SKM-1 treated with dmso at 0.1 percent for 144 hours (cell line): ENCODE measurements at regions not wholly inside any gene's neighbourhood (a gene's known extent, or its start where the extent isn't known, plus 50 kb on each side); places are given as distances from the start of the nearest gene placed in this dataset.

Source experiments
- DNase-seq: peaks from one replicate; lab custom pipeline; 2025; ENCODE audit not compliant: unreplicated experiment; lab: John Stamatoyannopoulos, UW

DNA sequence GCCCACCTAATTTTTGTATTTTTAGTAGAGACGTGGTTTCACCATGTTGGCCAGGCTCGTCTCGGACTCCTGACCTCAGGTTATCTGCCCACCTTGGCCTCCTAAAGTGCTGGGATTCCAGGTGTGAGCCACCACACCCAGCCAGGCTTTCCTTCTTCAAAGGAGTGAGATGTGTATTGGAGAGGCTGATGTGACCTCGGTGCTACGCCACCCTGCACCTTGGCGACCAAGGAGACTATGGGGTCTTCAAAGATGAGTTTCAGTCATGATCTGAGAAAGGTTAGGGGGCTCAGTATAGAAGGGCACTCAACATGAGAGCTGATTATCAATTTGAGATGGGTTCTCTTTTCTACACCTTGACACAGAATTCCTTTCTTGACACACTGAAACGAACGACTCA is 284.2 kb upstream of the WWC1 start:
- DNase-seq = no peak

DNA sequence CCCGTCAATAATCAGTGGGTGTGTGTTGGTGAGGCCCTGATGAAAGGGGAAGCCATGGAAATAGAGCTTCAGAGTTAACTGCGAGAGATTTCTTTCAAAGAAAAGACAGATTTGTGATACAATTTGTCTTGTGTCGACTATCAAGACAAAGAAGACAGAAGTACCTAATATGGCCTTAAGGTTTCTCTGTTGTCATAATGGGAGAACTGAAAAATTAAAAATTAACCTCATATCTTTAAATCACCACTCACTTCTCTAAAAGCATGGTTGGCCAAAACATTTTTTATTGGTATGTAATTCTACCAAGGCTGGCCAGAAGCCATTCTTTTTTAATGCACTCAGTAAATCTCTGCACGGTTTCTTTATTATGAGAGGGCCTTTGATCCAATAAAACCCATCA is 282.9 kb upstream of the WWC1 start:
- no peak for DNase-seq

DNA sequence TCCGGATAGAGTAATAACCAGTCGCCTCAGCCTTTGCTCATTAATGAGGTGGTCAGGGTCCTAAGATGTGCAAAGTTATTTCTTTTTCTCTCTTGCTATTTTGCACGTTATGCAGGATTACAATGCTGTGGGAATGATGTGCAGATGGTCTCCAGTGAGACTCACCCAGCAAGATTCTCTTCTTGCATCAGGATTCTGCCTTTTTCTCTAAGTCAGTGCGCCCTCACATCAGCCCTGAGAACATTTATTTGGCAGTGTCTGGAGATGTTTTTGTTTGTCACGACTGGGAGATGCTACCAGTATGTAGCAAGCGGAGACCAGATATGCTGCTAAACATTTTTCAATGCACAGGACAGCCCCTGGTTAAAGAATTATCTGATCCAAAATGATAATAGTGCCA is 280.3 kb upstream of the WWC1 start:
- DNase-seq = no peak

DNA sequence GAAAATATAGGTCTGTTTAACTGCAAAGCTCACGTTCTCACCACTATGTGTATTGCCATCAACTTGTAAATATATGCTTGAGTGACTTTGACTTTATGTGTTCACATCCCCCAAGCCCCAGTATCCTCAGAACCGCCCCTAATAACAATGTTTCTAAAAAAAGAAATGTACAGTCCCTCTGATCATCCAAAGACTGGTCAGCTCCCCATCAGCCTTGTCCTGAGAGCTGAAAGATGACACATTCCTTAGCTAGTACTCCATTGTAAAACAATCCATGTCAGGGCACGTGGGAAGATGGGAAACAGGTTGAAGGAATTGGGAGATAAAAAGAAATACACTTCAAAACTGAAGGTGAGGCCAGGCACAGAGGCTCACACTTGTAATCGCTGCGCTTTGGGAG is 279.4 kb upstream of the WWC1 start:
- DNase-seq = no peak

DNA sequence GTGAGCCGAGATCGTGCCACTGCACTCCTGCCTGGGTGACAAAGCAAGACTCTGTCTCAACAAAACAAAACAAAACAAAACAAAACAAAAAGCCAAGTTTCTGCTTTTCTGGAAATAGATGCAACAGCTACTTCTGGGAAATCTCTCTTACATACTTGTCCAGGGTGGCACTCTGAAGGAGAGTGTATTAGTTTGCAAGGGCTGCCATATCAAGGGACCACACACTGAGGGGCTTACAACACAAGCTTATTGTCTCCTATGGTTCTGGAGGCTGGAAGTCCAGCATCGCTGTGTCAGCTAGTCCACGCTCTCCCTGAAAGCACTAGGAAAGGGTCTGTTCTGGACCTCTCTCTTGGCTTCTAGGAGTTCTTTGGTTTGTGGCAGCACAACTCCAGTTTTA is 277.9 kb upstream of the WWC1 start:
- DNase-seq = no peak

DNA sequence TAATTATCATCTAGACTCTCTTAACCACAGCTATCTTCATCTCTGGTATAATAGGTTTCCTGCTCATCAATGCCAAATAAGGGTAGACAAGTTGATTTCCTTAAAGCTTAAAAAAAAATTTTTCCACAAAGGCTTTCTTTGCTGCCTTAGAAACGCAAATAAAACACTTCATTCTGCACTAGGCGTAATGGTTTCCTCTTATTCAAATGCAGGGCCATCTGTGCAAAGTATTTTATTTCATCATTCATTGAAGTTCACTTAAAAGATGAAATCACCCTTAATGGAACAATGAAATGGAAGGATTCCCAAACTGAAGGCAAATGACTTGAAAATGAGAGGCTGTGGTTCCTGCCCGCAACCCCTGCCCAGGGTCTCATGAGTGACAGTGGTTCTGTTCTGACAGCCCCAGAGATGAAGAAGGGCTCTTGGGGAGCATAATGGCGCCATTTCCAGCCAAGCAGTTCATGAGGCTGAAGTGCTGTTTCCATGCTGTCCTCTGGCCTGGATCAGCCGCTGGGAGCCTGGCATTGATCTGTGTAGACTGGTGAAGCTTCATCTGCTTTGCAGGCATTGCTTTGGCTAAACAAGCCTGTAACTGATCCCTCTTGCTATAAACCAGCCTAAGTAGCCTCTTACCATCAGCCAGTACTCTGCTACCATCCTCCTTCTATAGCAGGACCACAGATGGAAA is 276.9 kb upstream of the WWC1 start:
- no peak for DNase-seq

DNA sequence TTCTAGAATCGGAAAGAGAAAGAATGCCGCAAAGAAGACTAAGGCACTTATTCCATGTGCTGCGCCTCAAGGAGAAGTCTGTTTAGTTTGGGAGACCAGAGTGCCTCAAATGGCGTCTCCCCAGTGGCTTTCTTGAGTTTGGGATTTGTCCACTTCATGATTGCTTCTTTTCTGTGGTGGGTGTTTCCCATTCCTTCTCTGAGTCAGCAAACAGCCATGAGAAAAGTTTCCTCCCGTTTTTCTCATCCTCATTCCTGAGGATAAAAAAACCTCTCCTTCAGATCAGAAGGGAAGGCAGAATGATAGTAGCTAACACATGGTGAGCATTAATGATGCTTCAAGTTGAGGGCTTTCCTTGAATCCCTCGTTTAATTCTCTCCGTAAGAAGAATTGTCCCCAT is 275.9 kb upstream of the WWC1 start:
- DNase-seq = no peak

DNA sequence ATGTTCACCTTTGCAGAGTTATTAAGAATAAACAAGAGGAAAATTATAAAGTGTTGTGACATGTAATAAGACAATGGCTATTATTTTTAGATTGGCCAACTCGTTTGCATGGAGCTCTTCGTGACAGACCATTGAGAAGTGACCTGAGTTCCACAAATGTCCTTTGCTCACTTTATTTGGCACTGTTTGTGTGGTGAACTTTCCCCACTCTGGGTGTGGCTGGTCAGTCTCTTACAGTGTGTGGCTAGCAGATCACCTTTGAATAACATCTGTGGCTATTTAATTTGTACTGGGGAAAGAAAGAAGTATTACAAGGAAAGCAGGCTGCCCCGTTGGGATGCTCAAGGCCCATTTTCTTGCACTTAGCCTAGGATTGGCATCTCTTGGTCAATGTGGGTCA is 274.1 kb upstream of the WWC1 start:
- DNase-seq = no peak

DNA sequence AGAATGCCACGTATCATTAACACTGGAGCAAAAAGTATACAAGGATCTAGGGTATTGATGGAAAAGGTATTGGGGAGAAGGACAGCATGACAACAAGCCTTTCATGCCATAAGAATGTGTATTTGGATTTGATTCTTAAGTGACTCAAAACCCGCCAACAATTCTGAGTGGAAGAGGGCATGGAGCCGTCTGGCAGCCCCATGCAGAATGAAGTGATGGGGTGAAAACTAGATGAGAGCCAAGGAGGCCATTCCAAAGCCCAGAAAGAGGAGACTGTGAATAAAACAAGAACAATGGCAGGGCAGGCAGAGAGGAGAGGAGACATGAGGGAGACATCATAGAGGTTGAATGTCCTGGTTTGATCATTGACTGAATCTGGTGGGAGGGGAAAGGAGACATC is 272.3 kb upstream of the WWC1 start:
- DNase-seq = no peak

DNA sequence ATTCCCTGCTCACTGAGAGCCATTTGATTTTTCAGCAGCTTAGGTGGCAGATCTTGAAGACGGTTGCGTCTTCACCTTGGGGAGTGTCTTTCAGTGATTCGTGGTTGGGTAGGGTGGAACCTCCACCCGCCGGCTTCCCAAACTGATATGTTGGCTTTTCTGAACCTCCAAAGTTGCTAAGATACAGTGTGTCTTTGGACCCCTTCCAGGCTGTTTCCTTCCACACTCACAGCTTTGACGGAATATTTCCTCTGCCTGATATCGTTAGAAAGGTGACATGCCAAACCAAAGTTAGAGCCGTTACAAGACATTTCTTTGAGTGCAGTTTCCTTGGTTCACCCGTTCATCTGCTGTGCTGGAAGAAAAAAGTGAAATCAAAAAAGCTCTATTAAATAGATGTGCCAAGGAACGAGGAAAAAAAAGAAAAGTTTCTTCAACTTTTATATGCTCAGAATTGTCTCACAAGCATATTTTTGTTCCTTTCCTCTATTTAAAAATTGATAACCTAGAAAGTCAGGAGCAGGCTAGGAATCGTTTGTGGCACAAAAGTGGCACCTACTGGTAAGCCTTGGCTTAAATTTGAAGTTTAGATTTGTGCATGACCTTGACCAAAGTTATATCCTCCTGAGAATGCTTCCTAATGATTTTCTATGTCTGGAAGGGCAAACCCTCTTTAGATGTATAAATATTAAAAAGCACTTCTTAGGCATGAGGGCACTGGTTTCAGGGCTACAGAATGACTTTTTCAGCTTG is 270.7 kb upstream of the WWC1 start:
- no peak for DNase-seq

DNA sequence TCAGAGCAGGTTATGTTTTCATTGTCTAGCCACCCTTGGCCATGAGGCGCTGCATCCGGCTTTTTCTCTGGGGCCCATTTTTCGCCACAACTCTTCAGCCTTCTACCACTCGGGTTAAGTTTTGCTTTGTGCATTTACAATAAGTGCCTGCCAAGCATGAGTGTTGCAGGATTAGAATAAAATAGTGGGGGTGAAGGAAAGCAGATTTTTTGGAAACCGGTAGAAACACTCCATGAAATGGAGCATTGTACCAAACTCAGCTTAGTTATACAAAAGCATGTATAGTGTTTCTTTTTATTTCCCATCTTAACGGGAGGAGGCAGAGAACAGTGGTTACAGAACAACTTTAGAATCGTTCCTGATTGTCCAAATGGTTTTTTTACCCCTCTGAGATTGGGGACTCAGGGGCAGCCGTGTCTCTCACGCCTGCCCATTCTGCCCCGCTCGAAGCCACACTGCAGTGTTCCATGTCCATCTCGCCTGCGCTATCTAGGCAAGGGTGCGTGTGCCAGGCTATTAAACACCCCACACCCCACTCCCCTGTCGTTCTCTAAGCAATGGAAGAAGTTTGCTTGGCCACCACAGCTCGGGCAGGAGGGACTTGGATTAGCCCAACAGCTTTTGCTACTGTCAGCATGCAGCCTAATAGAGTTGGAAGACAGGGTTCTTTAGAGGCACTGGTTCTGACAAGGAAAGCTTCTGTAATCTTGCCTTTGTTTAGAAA is 268.8 kb upstream of the WWC1 start:
- no peak for DNase-seq

DNA sequence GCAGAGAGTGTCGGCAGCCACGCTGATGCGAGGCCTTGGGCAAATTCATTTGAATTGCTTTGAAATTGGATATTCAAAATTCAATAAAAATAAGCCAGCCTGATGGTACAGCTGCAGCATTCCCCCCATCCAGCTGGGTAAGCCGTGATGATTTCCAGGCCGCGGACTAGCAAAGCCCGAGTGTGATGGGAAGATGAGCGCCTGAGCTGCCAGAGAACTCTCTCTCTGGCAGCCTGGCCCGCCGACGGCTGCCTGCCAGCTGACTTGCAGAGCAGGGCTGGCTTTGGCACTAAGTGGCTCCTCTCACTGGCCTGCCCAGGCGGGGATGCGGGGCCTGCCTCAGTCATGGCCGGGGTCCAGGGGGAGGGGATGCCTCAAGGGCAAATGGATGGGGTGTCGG is 268.3 kb upstream of the WWC1 start:
- DNase-seq = no peak

DNA sequence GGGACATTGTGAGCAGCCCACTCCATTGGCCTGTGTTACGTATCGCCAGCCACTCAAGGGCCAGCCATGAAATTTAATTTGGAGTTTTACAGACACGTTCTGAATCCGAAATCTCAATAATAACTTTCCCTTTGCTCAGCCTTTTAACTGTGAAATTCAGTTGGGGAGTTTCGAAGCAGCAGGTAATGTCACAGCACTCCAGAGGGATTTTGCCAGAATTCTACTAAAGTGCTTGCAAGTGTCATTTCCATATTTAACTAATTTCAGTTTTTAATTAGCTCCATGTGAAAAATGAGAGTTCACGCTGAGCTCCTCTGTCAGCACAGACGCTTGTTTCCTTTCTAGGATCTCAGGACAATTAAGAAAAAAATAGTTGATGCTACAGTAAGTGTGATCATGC is 267.1 kb upstream of the WWC1 start:
- DNase-seq = no peak

DNA sequence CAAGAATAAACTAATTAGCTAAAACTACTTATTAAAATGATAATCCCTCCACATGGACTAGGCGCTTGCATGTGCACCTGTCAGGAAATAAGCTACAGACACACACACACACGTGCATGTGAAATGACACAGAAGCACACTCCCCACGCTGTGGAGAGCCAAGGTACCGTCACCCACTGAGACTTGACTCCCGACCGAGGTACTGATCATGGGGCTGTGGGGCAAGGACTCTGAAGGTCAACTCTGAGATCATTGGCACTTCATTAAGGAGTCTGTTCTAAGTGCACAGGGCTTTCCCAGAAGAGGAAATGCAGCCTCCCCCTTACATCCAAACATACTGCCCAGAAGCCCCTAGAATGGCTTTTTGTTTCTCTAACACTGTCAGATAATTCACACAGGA is 264.4 kb upstream of the WWC1 start:
- no peak for DNase-seq

DNA sequence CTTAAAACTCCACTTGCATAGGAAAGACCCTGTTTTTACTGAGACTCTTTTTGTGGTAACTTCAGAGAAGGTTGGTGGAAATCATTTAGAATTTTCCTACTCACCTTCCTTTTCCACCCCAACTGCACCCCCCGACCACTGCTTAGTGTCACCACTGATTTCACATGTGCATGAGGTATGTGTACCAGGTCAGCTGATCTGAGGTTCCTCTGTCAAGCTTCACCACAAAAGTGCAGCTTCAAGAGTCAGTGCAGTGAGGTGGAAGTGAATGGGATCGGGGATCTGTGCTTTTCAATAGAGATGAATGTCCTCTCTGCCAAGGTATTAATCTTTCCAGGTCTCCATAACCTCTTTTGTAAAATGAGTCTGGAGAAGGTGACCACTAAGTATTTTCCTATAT is 260.5 kb upstream of the WWC1 start:
- DNase-seq = no peak

DNA sequence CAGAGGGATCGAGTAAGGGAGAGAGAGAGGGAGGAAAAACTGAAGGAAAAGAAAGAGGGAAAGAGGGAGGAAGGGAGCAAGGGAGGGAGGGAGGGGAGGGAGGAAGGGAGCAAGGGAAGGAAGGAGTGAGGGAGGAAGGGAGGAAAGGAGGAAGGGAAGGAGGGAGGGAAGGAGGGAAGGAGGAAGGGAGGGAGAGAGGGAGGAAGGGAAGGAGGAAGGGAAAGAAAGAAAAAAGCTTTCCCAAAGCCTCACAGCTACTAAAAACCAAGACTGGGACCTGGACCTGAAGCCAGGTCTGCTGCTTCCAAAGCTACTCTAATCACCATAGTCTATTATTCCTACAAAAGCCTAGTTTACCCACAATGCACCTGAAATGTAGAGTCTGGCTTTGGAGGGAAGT is 259.8 kb upstream of the WWC1 start:
- no peak for DNase-seq

DNA sequence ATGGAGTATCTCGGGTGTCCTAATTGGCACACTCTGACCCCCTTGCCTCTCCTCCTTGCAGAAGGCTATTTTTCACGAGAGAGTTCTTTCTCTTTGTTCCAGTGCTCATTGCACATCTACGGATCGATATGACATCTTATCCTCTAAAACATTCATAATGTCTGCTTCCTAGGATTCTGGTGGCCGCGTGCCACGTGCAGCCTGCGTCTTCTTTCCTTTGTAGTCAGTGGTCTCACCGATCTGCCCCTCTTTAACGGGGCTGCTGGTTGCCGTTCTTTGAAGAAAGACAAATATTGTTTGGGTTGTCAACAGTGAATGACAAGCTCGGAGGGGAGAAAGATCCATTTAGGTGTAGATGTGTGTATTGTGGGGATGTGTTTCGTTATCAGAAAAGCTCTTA is 252.4 kb upstream of the WWC1 start:
- no peak for DNase-seq

DNA sequence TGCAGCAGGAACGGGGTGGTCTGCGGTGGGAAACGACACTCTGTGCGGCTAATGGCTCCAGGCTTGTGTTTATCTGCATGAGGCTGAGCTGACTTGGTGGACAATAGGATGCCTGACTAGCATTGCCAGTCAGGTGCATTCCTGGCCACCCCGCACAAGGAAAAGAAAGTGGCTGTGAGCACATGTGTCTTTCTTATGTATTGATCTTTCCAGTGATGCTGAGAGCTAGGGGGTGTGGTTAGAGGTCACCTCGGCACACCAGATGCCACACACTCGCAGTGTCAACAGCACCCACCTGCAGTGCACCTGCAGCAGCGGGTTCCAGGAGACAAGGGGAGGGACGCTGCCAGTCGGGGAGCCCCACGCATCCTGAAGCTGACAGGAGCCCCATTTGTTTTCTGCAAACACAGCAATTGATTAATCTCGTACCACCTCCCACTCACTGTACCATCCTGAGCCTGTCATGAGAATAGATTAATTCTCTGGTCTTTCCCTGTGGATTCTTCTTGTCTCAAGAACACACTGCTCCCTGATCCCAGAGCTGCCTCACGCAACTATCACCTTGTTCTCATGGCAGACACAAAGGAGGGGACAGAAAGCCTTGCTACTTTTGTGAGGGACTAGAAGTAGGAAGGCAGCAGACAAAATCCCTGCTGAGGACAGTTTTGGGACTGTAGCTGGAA is 251.7 kb upstream of the WWC1 start:
- no peak for DNase-seq

DNA sequence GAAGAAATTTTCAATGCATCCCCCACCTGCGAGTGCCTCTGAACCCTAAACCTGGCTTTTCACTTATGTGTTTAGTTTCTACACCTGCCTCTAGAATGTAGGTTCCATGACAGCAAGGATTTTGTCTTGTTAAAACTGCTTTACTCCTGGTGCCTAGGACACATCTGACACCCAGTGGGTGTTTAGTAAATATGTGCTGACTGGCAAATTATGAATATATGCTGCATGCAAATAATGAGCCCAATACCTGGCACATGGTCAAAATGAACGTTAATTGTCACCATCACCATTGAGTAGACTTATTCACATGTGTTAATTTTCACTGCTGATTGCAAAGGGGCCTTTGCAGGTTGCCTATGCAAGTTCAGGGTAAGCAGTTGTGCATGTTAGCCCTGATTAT is 249.9 kb upstream of the WWC1 start:
- no peak for DNase-seq

DNA sequence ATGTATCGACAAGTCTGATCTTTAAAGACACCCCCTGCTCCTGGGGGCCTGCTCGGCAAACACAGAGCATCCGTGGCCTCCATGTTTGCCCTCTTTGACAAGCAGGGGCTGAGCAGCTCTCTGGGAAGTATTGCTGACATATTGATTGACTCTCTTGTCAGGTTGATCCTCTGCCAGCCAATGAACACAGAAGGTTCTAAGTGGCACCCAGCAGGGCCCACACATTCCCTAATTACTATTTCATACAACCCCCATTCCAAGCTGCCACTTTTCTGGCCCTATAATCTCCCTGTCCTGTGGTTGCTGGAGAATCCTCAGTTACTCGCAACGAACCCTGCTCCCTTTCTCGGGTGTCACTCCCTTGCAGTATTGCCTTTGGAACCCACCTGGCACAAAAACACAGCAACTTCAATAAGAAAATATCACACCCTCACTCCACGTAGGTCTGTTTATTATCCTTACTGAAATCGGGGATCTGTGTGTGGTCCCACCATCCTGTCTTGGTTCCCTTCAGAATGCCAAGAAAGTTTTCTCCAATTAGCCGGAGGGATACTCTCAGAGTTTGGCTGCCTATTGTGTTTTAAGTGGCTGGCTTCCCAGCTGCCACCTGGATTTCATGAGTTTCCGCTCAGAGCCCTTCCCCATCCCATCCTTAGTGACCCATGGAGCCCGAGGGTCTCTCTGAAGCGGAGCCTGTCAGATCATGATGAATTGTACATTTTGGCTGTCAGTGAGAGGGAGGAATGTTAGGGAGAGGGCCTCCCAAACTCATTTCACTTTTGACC is 249.0 kb upstream of the WWC1 start:
- DNase-seq = no peak

DNA sequence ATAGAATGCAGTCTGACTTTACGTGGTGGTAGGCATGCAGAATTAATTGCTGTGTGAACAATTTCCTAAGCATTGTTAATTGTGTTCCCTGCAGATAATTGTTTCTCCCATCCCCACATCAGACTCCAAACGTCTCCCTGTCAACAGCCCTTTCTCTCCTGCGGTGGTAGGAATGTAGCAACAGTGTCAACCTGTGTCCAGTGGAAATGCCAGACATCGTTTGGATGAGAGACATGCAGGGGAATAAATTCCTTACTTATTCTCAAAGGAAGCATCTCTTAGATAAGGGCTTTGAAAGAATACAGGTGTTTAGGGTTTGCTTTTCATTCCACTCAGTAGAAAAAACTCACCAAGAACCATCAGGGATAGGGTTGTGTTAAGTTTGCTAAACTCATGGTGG is 245.3 kb upstream of the WWC1 start:
- DNase-seq = no peak
